ENCODE measurements at regions not wholly inside any gene's neighbourhood (a gene's known extent, or its start where the extent isn't known, plus 50 kb on each side); places are given as distances from the start of the nearest gene placed in this dataset.
"Not testable (repeated sequence)": the region's sequence is repeated elsewhere in the genome, so short reads cannot be mapped to it uniquely, and the experiment has no call there.

DNA sequence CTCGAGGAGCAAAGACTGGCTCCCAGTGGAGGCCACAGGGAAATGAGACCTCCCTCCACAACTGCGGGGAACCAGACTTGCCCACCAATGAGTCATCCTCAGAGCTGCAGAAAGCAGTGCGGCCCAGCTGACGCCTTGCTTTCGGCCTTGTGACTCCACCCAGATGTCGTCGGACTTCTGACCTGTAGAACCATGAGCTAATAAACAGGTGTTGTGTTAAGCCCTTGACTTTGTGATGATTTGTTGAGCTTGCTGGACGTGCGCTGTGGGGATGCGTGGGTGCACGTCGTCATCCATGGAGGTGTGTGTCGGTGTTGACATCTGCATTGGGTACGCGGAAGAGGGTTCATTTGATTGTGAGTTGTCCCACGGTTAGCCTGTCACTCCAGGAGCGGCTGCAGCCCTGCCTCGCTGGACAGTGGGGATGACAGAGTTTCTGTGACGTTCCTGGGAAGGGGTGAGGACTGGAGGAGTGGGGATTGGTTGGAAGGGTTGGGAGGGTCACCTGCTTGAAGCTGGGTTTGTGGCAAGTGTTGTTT is 154.1 kb downstream of the SH3BP4 start:
- no peak for DNase-seq

DNA sequence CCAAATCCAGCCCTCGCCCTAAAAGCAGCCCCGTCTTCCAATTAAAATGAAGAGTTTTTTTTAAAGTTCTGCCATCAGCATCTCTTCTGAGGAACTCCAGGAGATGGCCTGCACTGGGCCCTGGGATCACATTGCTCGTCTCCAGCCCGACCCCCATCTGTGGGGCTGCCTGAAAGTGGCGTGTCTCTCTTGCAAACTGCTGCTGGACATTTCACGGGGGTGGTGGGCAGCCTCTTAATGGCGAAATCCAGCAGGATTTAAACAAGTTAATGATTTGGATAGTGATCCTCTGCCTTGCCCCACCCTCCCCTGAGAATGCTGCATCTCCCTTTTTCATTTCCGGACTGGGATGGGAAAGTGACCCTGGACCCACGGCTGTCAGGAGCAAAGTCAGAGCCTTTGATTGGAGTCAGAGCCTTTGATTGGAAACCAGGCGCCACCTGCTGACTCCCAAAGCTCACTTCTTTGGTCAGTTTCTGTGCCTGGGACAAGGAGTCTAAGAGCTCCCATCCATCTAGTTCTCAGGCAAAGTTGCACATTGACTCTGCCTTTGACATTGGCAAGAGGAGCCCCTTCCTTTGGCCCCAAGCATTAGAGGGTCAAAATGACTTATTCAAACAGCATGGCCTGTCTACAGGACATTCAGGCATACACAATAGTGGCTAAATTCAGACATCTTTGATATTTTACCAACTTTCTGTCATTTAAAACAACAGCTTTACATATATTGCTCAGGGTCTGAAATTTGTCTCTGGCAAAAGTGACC is 155.2 kb downstream of the SH3BP4 start:
- DNase-seq, result peak; percentile 5

DNA sequence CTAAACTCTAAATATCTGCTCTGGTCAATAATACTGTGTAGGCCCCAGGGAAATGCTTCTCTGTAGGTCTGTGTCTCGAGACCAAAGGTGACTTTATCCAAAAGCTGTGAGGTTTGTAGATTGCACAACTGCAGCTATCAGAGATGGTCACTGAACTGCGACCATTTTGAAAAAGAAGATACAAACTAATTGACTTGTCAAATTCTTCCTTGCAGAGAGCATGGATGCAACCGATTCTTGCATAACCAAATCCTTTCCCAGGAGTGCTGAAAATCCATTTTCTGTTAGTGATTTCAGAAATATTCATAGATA is 155.8 kb downstream of the SH3BP4 start:
- DNase-seq, result no peak

DNA sequence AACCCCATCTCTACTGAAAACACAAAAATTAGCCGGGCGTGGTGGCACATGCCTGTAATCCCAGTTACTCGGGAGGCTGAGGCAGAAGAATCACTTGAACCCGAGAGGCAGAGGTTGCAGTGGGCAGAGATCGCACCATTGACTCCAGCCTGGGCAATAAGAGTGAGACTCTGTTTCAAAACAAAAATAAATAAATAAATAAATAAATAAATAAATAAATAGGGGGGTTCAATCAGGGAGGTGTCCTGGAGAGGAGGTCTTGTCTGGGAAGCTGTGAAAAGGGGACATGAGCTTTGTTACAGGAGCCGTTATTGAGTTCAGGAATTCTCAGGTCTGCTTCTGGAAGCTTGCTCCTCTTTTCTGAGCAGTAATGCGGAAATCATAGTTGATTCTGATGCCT is 157.7 kb downstream of the SH3BP4 start:
- not testable (repeated sequence) for DNase-seq

DNA sequence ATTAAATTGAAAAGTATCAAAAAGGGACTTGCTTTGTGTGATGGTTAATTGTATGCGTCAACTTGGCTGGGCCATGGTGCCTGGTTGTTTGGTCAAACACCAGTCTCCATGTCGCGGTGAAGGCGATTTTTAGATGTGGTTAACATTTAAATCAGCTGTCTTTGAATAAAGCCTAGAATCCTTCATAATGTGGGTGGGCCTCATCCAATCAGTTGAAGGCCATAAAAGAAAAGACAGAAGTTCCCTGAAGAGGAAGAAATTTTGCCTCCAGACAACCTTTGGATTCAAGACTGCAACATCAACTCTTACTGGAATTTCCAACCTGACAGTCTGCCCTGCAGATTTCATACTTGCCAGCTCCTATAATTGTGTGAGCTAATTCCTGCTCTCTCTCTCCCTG is 160.5 kb downstream of the SH3BP4 start:
- DNase-seq, result no peak

DNA sequence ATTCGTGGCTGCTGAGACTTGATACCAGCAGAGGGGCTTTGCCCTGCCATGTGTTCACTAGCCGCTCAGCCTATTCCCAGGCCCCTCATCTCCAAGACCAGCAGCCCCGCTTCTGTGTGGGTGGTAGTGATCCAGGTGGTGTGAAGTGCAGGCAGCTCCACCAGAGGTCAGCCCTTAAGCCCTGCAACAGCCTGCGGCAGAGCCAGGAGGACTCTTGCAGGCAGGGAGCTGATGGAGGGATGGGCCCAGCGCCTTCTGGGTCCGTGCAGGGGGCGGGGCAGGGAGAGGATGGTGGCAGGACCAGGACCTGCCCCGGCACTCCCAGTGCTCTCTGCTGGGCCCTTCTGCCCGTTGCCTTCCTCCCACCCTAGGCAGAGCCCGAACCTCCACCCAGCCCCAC is 162.0 kb downstream of the SH3BP4 start:
- no peak for DNase-seq

DNA sequence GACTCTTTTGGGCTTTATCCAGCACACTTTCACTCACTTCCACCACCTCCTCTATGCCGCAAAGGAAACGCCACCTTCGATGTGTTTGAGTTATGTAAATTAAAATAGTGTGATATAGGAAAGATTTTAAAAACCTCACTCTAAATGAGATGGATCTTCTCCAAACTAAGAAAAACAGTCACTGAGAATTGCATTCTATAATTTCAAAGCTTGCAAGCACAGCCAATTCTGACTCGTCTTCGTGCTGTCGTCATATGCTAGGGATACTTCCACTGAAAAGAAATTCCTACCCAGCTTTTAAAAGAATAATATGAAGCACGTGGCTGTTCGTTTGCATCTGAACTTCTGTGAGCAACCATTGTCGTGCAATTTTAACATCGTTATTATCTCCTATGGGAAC is 162.5 kb downstream of the SH3BP4 start:
- DNase-seq, result no peak

DNA sequence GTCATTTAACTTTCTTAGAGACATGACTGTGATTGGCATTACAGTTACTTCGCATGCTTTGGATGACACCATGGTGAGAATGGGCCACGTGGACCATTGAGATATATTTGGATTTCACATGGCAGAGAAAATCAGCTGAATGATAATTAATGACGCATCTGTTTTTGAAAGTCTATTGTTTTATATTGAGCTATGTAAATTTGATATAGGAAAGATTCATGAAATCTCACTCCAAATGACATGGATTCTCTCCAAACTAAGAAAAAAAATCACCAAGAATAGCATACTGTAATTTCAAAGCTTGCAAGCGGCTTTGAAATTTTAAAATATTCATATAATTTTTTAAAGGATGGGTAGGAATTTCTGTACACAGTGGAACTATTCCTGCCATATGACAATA is 163.7 kb downstream of the SH3BP4 start:
- no peak for DNase-seq

DNA sequence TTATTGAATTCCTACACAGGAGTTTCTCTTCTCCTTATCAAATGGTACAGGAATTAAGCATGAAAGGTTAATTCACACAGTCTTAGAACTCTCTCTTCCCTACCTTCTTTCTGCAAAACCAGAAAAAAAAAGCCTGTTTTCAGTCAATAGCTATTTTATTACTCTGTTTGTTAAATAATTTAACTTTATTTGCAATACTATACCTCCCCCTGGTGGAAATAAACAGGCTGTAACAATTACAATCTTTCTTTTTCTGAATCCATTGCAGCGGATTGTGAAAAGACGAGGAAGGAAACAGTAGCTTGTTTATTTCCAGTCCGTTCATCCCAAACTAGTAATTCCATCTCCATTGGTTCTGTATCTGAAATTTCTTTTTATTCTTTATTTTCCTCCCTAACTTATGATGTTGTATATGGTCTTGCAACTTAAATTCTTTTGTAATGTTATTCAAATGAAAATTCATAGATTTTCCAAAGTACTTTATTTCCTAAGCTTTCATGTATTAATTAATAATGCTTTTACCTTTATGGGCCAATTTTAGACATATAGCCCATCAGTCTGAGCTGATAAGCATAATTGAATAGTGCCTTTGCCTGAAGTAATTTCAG is 165.2 kb downstream of the SH3BP4 start:
- DNase-seq, result peak; percentile 28

DNA sequence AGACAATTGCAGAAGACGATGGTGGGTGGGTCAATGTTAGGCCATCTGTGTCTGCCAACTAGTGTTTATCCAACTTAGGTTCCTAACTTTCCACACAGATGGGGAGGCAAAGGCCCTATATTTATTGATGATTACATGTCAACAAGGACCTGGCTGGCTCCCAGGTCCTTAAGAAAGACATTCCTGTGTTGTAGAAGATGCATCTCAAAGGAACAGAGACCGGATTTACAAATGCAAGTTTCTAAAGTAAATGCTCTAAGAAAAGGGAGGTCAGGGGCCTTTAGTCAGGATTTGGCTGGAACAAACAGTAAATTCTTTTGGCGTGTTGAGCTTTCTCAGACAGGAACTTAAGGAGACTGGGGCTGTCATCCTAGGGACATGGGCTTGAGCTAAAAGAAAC is 175.0 kb downstream of the SH3BP4 start:
- no peak for DNase-seq

DNA sequence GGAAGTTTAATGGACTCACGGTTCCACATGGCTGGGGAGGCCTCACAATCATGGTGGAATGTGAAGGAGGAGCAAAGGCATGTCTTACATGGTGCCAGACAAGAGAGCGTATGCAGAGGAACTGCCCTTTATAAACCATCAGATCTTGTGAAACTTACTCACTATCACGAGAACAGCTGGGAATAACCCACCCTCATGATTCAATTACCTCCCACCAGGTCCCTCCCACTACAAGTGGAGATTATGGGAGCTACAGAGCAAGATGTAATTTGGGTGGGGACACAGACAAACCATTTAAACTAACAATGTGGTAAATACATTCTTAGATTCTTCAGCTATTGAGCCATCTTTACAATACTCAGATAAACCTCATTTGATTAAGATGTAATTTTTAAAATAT is 176.1 kb downstream of the SH3BP4 start:
- no peak for DNase-seq

DNA sequence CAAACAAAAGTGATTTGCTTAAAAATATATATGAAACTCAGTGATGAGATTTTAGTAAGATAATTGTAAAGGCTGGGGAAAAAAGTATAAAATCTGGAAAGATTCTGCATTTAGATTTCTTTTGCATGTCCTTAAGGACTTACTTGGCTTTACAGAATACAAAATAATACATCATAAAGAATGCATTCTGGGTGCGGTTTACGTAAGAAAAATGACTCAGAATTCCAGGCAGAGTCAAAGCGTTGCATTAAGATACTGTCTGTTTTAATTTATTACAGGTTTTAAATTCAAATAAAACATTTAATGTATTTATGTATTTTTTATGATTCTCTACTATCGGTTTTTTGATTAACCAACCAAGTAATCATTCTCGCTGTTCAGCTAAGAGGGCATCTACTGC is 178.0 kb downstream of the SH3BP4 start:
- no peak for DNase-seq

DNA sequence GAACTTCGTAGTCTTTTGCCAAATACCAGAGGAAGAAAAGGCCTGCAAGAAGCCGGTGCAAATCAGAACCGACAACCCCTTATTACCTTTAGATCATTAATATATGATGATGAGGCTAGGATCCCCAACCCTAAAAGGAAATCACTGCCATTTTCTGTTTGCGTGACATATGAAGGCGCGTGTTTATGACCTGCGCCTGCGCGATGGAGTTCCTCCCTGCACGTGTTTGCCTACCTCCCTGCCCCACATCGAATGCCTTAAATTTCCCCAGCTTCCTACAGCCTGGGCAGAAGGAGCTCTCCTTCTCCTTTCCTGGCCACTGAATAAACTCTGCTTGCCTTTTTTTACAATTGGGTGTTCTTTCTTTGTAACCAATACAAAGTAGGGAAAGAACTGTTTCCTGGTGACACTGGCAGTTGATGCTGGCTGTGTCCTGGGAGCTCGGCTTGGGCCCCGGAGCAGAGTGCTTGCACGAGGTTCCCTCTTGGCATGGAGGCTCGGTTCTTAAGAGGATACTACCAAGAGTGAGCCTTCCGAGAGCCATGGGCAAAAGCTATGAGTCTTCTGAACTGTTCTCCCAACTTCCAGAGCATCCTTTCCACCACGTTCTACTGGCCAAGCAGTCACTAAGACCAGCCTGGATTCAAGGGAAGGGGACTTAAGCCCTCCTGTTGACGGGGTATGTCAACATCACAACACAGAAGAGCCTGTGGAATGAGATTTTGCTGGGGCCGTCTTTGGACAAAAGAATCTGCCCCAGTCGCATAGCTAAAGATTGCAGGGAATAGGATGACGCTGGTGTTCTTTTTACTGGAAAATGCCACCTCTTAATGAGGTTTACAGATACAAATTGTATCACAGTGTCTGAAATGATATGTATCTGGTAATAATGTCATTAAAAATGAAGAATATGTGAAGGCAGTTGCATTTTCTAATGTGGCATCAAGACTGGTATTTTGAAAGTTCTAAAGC is 179.8 kb downstream of the SH3BP4 start:
- DNase-seq, result no peak

DNA sequence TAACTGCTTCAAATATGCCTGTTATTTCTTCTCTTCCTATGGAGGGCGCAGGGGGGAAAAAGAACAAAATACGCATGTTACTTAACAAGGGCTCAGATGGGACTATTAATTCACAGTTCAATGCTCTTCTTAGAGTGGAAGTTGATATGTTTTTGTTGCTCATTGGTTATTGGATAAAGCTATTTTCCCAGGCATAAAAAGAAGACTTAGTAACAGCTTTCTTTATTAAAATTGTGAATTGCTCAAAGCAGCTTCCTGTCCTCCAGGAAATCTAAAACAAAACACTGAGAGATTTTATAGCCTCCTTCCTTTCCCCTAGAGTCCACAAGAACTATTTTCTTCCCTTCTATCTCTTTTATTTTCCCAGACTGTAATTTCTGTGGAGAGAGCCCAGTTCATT is 180.8 kb downstream of the SH3BP4 start:
- no peak for DNase-seq

DNA sequence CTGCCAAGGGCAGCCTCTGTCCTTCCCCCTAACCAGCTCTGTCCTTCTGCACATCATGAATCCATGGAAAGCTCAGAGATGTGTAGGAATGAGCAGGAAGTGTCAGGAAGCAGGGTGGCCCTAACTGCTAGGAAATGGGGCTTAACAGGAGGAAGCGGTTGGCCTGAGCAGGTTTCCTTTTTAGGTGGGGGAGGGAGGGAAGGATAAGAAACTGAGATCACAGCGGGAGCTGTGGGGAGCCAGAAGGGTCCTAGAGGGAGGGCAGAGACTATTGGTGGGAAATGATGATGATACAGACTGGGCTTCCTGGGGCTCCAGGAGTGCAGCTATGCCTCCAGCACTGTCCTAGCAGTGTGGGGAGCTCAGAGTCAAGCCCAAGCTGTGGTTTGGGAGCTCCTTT is 182.0 kb downstream of the SH3BP4 start:
- DNase-seq, result no peak

DNA sequence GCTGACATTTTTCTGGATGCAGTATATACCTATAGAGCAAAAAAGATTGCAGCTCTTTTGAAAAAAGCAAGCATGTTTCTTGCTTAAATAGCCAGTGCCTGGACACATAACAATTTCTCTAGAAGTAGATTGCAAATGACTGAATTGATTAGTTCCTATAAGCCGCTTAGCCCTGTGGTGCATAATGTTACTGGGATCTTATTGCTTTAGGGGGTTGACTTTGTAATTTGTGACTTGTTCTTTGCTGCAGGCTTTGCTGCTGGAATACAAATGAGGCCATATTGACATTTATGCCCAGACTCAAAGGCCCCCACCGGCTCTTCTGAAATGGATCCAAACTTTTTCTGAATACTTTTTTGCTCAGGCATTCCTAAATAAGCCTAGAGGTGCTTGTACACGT is 182.6 kb downstream of the SH3BP4 start:
- no peak for DNase-seq

DNA sequence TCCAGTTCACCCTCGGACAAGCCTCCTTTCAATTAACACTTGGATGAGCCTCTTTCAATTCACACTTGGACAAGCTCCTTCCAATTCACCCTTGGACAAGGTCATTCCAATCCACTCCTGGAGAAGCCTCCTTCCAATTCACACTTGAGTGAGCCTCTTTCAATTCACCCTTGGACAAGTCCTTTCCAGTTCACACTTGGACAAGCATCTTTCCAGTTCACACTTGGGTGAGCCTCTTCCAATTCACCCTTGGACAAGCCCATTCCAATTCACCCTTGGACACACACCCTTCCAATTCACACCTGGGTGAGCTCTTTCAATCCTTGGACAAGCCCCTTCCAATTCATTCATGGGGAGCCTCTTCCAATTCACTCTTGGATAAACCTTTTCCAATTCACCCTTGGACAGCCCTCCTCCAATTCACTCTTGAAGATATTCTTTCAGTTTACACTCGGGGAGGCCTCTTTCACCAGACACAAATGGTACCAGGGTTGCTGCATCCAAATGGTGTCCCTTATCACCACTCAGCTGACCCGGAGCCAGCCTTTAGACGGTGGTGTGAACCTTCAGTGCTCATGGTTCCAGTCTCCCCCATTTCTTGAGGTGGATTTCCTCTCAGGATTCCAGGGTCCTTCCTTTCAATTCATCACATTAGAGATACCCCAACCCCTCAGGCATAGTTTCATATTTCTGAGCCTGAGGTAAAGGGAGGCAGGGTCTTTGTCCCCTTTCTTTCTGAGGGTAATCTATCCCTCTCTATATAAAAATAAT is 183.6 kb downstream of the SH3BP4 start:
- no peak for DNase-seq

DNA sequence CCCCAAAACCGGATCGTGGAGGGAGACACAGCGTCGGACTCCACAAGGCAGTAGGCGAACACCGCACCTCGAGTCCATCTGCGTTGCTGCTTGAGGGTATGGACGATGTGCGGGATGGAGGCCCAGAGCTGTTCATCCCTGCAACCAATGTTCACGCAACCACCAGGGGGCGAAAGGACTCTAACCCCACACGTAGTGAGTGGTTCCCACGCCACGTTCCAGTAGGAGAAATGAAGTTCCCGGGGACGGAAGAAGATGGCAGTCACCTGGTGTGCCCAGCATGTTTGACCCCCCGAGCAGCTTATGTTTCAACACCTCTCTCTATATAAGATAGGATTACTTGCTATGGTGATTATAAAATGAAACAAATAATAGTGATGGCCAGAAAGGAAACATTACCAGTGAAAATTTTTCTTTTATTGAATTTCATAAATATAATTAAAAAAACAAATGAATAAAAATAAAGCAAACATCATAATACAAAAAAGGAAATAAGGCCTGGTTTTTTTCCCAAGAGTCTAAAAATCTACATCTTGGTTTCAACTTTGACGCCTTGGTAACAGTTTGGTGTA is 184.3 kb downstream of the SH3BP4 start:
- peak; percentile 40 for DNase-seq

DNA sequence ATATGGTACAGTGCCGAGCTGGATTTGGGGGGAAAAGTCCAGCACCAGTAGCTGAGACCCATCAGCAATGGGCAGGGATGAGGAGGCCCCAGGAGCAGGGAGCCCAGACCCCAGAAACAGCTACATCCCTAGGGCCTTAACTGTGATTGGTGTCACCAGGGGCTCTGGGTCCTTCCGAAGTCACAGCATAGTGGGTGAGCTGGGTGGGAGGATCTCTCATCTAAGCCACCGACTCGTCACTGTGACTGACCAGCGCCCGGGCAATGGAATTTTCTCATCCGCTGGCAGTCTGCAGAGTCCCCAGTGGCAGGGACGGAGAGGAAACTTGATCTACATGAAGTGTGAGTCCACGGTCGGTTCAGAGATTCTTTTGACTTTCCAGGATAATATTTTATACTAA is 186.5 kb downstream of the SH3BP4 start:
- no peak for DNase-seq

DNA sequence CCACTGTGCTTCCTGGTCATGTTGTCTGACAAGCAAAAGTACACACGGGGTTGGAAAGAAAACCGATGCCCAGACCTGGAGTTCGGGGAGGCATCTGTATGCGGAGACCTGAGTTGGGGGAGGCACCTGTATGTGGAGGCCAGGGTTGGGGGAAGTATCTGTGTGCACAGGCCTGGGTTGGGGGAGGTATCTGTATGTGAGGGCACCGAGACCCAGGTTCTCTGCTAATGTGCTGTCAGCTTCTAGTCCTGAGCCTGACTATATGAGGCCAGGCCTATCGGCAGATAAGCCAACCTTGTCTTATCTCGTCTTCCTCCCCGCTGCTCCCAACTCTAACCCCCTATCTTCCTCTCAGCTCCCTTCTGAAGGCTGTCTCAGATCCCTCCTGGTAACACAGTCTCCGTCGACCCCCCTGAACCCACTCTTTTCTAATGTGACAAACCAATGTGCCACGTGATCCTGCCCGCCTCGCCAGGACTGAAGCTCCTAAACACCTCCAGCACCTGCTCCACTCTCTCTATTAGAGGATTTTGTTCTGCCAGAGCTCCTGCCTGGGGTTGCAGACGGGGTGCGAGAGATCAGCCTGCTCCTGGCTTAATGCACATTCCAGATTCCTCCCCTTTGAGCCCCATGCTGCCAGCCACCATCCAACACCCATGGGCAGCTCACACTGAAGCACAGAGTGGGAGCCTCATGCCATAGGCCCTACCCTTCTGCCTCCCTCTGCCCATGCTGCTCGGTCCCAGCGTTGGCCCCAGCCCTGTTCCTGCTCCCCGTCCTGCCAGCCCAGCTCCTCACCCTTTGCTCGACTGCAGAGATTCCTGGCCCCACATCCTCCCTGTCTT is 188.4 kb downstream of the SH3BP4 start:
- no peak for DNase-seq

DNA sequence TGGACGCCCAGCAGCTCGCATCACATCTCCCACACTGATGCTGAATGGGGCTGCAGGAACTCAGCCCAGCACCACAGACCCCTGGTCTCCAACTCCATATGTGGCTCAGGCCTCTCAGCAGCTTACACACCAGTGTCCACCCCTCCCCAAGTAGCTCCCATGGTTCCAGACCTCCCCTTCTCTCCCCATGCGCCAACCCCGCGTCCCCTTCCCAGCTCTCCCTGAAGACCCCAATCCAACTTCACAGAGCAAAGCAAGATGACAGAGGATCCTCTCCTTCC is 188.9 kb downstream of the SH3BP4 start:
- no peak for DNase-seq
